EH (cell line): ENCODE measurements at regions not wholly inside any gene's neighbourhood (a gene's known extent, or its start where the extent isn't known, plus 50 kb on each side); places are given as distances from the start of the nearest gene placed in this dataset.

ENCODE experiments used
- DNase-seq: peaks from one replicate; pipeline ENCODE4 v3.0.0-alpha.2; 2015; ENCODE audit warnings: low read depth

DNA sequence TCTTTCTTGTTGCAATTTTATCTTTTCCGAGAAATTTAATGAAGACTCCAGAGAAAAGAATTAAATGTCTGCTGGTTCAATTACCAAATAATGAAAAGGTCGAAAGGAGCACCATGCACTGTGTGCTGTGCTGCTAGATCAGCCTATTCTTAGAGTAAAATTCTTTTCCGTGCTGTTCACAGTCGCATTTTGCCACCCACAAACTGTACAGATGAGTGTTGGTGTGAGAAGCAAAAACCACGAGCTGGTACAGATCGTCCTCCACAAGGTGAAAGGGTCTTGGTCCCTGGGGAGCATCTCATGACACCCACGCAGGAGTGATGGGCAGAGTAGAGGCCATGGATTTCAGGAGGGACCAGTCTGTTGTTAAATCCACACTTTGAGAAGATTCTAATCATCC lies 143.8 kb upstream of the PUM3 start:
- no peak for DNase-seq

DNA sequence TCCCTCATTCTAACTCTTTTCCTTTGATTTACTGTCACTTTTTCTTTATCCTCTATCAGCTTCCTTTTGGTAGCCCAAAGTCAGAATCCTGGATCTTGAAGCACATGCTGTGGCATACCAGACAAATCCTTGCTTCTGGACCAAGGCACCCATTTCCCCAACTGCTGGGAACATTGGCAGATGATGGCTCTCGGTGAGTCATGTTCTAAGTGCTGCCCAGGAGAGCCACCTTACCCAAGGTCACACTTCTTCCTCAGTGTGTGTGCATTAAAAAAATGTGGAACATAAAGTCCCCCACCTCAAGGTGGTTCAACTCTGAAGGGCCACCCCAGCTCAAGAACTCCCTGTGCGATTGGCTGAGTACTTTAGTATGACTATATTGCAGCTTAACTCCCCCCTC lies 141.4 kb upstream of the PUM3 start:
- no peak for DNase-seq

DNA sequence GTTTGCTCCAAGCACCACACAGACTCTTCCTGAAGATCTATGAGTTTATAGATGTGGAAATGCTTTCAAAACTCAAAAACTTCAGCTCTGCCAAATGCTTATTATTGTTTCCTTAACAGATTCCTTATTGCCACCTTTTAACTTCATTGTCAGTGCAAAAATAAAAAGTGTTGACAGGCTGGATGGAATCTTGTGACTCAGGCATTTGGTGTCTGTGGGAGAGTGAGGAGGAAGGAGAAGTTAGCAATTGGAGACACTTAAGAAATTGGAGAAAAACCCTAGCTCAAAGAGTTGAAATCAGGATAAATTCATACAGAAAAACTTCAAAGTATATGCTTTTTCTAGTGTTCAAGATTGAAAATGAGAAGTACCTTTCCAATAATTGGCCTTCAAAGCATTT lies 140.6 kb upstream of the PUM3 start:
- peak; percentile 7 for DNase-seq

DNA sequence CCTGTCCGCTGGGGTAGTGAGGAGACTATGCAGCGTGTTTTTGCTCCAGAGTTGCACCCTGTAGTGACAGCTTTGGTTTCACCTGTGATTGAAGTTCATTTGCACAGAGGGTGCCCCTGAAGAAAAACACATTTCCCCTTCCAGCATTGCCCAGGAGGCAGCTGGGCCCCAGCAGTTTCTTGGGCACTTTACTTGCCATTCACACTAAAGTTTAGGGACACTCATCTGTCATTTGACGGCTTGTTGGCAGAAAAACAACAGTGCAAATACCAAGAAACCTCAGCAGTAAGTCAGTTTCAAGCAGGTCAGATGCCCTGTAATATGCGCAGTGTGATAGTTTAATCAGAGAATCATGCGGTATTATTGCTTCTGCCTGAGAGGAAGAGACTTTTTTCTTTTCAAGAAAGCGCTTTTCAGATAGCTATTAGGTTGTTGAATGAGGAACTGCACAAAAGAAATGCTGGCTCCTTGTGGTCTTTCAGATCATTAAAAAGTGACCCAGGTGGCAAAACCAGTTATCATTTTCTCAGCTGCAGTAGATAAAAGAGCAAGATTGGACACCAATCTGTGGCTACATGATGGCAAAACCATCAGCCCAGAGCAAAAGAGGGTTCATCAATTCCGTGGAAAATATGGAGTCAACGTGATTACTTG lies 136.2 kb upstream of the PUM3 start:
- no peak for DNase-seq

DNA sequence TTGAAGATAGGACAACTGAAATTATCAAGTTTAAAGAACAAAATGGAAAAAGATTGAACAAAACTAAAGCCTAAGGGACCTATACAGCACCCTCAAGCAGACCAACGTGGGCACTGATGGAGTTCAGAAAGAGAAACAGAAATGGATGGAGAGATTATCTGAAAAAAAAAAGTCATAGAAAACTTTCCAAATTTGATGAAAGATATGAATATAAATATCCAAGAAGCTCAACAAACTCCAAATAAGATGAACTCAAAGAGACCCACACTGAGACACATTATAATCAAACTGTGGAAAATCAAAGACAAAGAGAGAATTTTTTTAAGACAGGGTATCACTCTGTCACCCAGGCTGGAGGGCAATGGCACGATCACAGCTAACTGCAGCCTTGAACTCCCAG lies 128.6 kb upstream of the PUM3 start:
- DNase-seq: no peak

DNA sequence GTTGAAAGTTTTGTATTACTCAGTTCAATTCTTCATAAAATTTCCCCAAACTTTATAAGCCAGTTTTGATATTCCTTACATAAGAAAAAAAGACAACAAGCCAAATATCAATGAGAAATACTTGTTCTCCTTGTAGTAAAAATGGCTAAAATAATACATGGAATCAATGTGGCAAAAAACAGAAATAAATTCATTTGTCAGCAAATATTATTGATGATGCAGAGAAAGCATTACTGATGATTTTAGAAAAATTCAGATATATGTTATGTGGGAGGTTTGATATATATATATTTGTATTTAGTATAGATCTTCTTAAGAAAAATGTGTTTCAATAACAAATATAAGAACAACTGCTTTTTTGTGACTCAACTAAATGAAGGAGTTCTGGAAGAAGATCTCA lies 127.0 kb upstream of the PUM3 start:
- no peak for DNase-seq

DNA sequence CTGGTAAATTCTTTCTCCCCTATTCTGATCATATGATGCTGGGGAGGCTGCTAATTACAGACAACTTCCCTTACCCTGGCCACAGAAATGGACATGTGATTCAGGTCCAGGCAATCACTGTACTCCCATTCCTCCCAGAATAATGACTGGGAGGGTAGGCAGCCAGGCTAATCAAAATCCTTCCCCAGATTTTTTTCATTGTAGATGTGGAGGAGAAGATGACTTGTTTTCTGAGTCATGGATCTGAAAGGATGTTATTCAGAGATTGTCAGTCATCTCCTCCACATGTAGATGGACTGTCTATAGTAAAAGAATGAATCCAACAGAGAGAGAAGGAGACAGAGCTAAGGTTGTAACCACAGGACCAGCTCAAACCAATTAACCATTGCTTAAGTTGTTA lies 123.9 kb upstream of the PUM3 start:
- DNase-seq: peak; percentile 29

DNA sequence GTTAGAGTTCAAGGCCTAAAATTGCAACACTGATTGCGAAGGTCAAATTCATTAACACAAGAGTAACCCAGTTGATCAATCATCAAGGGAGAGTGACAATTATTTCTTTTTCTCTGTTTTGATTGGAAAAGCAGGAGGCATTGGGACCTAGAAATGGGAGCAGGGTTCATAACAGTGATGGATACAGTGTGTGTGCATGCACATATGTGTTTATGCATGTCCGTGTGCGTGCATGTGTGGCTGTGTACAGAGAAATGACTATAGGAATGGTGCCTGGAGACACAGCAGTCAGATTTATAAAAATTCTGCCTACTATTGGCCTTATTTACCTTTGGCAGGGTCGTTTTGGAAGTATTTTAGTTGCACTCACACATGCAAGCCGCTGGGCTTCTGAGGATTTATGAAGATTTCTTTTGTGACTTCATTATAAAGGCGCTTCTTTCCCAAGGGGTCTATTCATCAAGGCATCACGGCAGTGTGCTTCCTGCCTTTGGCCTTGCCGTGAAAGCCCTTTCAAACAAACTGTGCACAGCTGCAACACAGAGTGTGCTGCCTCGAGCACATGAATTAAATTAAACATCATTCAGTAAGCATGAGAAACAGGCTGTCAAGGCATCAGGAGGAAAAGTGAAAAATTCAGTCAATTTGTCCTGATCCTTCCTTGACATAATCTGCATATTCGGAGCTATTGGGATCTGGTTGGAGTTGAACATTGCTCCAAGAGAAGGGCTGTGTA lies 122.8 kb upstream of the PUM3 start:
- DNase-seq: no peak

DNA sequence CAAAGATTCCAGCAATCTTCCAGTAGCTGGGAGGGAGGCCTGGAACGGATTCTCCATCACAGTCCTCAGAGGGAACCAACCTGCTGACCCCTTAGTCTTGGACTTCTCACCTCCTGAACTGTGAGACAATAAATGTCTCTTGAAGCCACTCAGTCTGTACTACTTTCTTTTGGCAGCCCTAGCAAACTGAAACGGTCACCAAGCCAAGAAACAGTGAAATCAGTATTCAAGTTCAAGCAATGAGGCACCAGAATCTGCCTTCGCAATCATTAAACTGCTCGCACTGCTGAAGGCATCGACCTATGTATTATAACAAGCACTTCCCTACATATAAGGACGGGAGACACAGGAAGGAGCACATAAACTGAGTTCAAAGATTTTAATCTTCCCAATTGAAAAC lies 120.6 kb upstream of the PUM3 start:
- no peak for DNase-seq

DNA sequence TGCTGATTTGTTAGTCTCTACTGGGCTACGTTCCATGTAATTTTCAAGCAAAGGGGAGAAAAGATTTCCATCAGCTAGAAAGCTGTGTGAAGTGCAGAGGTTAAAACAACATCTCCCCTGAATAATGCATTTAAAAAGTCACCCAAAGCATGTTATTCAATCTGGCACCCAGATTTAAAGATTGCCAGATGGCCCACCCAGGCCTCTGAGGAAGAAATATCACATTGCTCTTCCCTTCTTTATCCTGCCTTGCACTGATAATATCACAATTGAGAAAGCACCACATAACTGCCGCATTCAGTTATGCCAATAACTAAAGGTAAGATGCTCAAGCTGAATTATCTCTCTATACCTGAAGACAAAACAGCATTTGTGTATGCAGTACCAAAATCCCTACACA lies 119.4 kb upstream of the PUM3 start:
- DNase-seq: no peak

DNA sequence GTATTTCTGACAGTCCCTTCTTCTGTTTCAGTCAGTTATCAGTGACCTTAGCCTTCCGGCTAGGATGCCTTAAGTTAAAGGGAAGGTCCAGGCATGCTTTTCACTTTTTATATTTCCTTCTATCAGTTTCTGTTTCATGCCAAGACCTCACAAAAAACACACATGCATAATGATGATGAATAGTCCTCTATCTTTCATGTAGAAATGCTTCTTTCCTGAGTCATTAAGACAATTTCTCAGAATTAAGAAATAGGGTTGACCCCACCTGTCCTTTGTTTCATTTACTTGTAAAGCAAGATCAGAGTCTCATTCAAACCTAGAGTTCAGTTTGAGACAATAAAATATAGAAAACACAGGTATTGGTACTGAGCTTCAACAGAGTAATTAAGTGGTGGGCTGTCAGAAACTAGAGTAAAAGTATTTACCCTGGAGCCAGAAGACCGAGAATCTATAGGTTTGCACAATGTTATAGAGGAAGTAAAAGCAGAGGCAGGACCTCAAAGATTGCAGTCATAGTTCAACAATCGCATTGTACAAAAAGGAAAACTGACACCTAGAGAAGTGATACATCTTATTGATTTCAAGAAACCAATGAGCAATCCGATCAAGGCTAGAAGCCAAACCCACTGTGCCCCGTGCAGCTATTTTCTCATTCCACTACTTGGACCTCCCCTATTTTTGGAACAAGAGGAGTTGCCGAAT lies 118.7 kb upstream of the PUM3 start:
- DNase-seq: no peak

DNA sequence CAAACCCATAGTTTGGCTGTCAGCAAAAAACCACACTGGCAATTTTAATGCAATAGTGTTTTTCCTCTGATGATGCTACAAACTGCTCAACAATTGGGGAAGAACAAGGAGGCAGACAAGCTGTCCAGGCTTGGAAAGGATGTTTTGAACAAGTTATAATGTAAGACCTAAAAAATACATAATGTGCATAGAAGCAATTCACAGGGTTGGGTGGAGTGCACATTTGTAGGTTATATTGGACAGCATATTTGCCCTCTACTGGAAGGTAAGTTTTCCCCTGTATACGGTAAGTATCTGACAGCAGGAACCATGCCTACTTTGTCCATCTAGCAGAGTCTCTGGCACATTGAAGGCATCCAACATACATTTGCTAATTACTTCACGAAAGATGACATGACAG lies 114.3 kb upstream of the PUM3 start:
- no peak for DNase-seq

DNA sequence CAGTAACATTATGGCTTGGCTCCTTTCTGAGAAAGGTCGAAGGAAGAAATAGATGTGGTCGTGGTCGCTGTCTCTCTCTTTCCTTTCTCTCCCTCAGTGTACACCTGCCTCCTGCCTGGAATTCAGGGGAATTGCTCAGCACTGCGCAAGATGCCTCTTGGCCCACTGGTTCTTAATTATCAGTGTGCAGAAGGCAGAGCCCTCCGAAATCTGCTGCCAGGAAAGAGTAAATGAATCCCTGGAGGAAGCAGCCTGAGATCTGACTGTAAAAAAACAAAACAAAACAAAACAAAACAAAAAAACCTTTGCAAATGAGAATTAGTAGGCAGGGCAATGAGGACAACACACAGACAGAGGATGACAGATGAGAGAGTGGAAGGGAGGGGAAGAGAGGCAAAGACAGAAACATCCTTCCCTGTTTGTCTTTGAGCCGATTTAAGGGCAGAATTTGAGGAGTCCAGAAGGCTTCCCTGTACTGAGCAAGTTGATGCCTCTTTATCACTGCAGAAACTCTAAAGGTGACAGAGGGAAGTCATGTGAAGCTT lies 113.8 kb upstream of the PUM3 start:
- no peak for DNase-seq

DNA sequence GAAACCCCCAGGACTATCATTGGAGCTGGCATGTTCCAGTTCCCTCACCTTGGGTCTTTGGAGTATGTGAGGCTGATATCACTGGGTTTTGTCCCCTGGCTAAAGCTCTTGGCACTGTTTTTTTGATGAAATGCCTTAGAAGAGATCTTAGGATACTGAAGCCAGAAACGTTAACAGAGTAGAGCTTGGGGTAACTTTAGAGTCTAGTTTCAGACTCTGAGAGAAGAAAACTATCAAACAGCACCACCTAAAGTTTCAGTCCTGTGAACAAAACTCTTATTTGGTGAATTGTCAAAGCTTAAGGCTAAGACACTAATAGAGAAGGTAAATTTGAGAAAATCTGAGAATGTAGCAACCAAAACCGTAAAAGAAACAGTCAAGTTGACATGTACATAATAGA lies 111.7 kb upstream of the PUM3 start:
- no peak for DNase-seq

DNA sequence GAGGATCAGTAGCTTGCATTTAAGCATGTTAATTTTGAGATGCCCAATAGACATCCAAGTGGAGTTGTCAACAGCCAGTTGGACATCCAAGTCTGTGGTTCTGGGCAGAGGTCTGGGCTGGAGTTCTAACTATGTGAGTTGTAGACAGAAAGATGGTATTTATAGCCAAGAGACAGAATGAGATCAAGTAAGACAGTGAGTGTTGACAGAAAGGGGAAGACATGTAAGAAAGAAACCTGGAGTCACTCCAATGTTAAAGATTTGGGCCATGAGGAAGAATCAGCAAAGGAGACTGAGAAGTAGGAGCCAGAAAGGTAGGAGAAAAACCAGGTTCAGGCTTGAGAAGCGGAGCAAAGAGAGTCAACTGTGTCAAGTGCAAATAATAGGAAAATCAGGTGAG lies 95.5 kb upstream of the PUM3 start:
- no peak for DNase-seq

DNA sequence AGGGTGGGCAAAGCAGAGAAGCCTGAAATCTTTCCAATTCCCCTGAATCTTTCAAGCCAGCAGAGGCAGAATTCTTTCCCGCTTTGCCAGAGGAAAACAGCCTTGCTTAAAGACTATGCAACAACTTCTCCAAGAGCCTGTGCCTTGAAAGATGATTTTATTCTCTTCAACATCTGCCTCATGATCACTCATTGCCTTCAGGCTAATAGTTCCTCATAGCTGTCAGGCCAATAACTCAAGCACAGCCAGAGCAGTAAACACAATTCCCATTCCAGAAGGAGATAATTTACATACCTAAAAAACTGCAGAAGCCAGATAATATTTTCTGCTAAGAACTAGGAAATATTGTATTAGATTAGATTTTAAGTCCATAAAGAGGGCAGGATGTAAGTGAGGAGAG lies 92.3 kb upstream of the PUM3 start:
- DNase-seq: peak; percentile 20

DNA sequence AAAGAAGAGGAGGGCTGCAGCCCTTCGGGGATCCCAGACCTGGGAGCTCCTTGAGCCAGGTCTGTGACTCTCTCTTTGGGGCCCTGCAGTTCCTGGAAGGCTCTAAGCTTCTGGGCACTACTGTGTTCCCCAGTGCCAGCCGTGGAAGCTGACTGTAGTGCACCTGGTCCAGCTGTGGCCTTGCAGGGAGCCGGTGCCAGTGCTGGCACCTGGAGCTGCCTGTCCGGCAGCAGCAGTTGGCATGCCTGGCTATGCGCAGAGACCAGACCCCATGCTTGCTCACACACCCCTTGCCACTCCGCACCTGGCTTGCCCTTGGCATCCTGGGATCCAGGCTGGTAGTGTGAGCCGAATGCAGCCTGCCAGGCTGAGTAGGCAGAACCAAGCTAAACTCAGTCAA lies 91.0 kb upstream of the PUM3 start:
- no peak for DNase-seq

DNA sequence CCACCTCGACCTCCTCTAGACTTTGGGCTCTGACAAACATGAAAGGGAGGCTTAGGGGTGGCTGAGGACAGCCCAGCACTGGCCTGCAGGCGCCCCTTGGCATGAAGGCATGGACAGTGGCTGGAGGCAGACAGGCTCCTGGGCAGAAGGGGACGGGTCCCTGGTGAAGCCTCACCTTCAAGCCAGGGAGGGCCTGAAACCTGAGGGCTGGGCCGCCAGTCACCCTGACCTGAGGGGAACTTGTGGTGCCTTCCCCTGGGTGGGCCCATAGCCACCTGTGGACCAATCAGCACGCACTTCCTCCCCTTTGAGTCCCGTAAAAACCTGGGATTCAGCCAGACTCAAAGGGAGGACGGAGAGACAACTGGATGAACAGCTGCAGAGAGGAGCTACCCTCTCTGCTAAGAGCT lies 90.4 kb upstream of the PUM3 start:
- DNase-seq: no peak

DNA sequence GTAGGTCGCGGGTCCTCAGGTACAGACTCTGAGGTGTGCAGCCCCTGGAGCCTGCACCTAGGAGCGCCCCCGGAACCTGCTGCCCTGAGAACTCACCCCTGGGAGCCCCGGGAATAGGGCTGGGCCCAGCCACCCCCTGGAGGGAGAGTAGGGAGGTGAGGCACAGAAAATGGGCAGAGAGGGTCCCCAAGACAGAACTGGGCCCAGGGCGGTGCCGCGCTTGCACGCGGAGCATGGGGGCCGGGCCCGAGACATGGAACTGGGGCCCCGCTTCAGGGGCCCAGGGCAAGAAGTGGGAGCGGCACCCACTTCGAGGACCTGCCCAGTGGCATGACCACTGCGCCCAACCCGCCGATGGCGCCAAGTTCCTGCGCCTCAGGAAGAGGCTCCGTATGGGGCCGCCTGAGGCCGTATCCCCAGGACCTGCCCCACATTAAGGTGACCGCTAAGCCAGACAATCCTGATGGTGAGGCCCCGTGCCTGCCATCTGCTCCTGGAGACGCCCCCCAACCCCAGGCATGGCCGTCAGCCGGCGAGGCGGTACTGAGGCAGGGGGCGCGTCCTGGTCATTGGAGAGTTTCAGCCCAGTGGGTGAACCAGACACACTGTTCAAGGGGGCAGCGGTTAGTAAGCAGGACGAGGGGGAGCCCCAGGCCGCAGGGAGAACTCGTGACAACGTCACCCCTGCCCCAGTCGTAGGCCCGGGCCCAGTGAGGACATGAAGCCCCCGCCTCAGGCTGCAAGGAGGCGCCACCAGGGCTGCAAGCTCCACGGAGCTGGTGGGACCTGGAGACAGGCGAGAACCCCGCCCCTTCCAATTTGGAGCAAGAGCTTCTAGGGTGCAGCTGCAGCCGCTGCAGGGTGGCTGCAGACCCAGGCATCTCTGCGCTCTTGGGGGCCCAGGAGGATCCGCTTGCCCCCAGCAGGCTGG lies 89.5 kb upstream of the PUM3 start:
- DNase-seq: no peak

DNA sequence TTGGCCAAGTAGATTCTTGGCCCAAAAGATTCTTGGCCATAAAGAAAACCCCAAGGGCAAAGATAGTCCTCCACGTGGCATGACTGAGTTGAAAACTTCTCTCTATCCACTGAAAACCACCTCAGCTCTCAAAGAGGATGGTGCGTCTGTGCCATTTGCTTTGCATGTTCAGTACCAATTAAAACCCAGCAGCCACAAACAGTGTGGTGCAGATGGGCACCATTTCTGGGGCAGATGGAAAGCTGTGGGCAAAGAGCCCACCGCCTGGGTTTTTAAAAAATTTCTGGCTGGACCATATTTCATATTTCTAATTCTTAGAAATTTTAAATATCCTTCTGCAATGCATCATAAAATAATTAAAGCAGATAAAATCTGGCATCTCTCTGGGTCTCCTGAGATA lies 84.5 kb upstream of the PUM3 start:
- no peak for DNase-seq

DNA sequence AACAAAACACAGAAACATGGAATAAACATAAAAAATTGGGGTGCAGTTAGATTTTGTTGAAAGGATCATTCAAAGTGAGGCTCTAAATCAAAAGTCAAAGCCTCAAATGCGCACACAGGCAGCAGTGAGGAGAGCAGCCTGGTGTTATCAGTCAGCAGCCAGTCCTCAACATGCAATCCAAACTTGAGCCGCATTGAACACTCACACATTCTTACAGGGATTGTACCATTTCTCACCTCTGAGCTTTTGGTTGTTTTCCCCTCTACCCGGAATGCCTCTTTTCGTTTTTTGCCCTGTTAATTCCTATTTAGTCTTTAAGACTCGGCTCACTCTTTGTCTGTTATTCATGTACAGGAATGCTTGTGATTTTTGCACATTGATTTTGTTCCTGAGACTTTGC lies 81.1 kb upstream of the PUM3 start:
- no peak for DNase-seq

DNA sequence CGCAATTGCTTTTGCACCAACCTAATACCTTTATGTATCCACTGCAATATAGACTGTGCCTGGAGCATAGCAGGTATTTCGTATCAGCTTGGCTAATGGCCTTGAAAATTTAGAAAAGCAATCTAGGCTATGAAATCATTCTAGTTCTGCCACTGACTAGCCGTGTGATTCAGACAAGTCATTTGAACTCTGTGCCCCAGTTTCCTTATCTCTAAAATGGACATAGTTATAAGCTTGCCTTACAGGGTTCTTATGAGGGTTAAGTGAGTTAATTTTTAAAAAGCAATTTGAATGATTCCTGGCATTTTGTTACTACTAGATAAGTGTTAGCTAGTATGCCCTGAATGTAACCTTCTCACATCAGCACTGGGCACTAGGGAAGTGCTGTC lies 80.5 kb upstream of the PUM3 start:
- no peak for DNase-seq
